Neural cell (in vitro differentiated cells): ENCODE measurements at regions not wholly inside any gene's neighbourhood (a gene's known extent, or its start where the extent isn't known, plus 50 kb on each side); places are given as distances from the start of the nearest gene placed in this dataset.
A peak's percentile ranks its signal among the peaks of the same experiment; 100 is the strongest.

Experiments used
- H2AFZ ChIP-seq: fragments of 200-600, 300-800 bp; sonication (generic), shearing (Covaris generic); 2 replicates; pipeline ENCODE4 v1.6.0; 2014; ENCODE audit warnings: low read depth, mild to moderate bottlenecking, antibody characterized with exemption, low read length, moderate library complexity
- H3F3A ChIP-seq: fragments of 200-600 bp; shearing (Covaris generic); 2 replicates; pipeline ENCODE4 v1.6.1; 2016; ENCODE audit warnings: mild to moderate bottlenecking, moderate library complexity, mixed read lengths, antibody characterized with exemption, low read length; ENCODE audit not compliant: insufficient read depth, poor library complexity, severe bottlenecking
- H3K27ac ChIP-seq: fragments of 200-600, 300-800 bp; sonication (generic), shearing (Covaris generic); 2 replicates; pipeline ENCODE4 v1.5.1; 2014; ENCODE audit warnings: mild to moderate bottlenecking, low read length, moderate library complexity
- H3K27me3 ChIP-seq: fragments of 300-800, 200-600 bp; sonication (generic), shearing (Covaris generic); 2 replicates; pipeline ENCODE4 v1.6.0; 2014; ENCODE audit warnings: mild to moderate bottlenecking, low read depth, low read length, moderate library complexity; ENCODE audit not compliant: insufficient read depth
- H3K36me3 ChIP-seq: fragments of 300-800, 200-600 bp; sonication (generic), shearing (Covaris generic); 2 replicates; pipeline ENCODE4 v1.5.1; 2014; ENCODE audit warnings: mild to moderate bottlenecking, antibody characterized with exemption, low read length, moderate library complexity; ENCODE audit not compliant: insufficient read depth
- H3K4me2 ChIP-seq: fragments of 300-800, 200-600 bp; sonication (generic), shearing (Covaris generic); 2 replicates; pipeline ENCODE4 v1.6.0; 2014; ENCODE audit warnings: mild to moderate bottlenecking, low read length
- H3K4me3 ChIP-seq: fragments of 300-800, 200-600 bp; sonication (generic), shearing (Covaris generic); 2 replicates; pipeline ENCODE4 v1.5.1; 2014; ENCODE audit warnings: mild to moderate bottlenecking, low read length, moderate library complexity
- H3K79me2 ChIP-seq: fragments of 200-600 bp; shearing (Covaris generic); replicated peaks from 2 replicates; pipeline ENCODE4 v1.6.0; 2014; ENCODE audit warnings: mild to moderate bottlenecking, low read length, moderate library complexity; ENCODE audit not compliant: insufficient read depth
- H3K9ac ChIP-seq: fragments of 300-800, 200-600 bp; sonication (generic), shearing (Covaris generic); 2 replicates; pipeline ENCODE4 v1.6.1; 2016; ENCODE audit warnings: mild to moderate bottlenecking, low read length, mixed read lengths
- H3K9me2 ChIP-seq: fragments of 200-600 bp; shearing (Covaris generic); 2 replicates; pipeline ENCODE4 v1.6.1; 2016; ENCODE audit warnings: mild to moderate bottlenecking, low read length, mixed read lengths; ENCODE audit not compliant: insufficient read depth
- H3K9me3 ChIP-seq: fragments of 200-600, 300-800 bp; sonication (generic), shearing (Covaris generic); 2 replicates; pipeline ENCODE4 v1.6.1; 2016; ENCODE audit warnings: mild to moderate bottlenecking, mixed run types, low read length, moderate library complexity, mixed read lengths
- H4K20me1 ChIP-seq: fragments of 200-600 bp; shearing (Covaris generic); 2 replicates; pipeline ENCODE4 v1.6.1; 2016; ENCODE audit warnings: mild to moderate bottlenecking, mixed run types; ENCODE audit not compliant: insufficient read depth
- EP300 ChIP-seq: fragments of 450-650 bp; conservative IDR thresholded peaks from 2 replicates; pipeline ENCODE4 v1.6.1; 2014; ENCODE audit warnings: antibody characterized with exemption, mild to moderate bottlenecking, moderate library complexity; ENCODE audit not compliant: poor library complexity, severe bottlenecking
- EZH2 ChIP-seq: fragments of 200-600, 300-800 bp; shearing (Covaris generic), sonication (generic); IDR thresholded peaks from 2 replicates; pipeline ENCODE4 v1.6.1; 2014; ENCODE audit warnings: antibody characterized with exemption, low read length, borderline replicate concordance, mild to moderate bottlenecking; ENCODE audit not compliant: insufficient read depth, poor library complexity, severe bottlenecking
- MXI1 ChIP-seq: fragments of 450-650 bp; conservative IDR thresholded peaks from 2 replicates; pipeline ENCODE4 v1.6.1; 2014; ENCODE audit warnings: antibody characterized with exemption, mild to moderate bottlenecking; ENCODE audit not compliant: poor library complexity, severe bottlenecking
- POLR2AphosphoS5 ChIP-seq: IDR thresholded peaks from 2 replicates; pipeline ENCODE4 v1.6.1; 2012
- RAD21 ChIP-seq: fragments of 450-650 bp; conservative IDR thresholded peaks from 2 replicates; pipeline ENCODE4 v1.6.1; 2014; ENCODE audit warnings: antibody characterized with exemption, mild to moderate bottlenecking, moderate library complexity
- SMC3 ChIP-seq: fragments of 450-650 bp; conservative IDR thresholded peaks from 2 replicates; pipeline ENCODE4 v1.6.1; 2014; ENCODE audit warnings: antibody characterized with exemption, mild to moderate bottlenecking, moderate library complexity; ENCODE audit not compliant: poor library complexity
- TAF1 ChIP-seq: IDR thresholded peaks from 2 replicates; pipeline ENCODE4 v1.6.1; 2012; ENCODE audit warnings: low read depth
- TF ChIP-seq, protein P1 (sequence below): IDR thresholded peaks from 2 replicates; pipeline ENCODE4 v1.6.1; 2012; ENCODE audit warnings: borderline replicate concordance
- TF ChIP-seq, protein P2 (sequence below): fragments of 450-650 bp; IDR thresholded peaks from 2 replicates; pipeline ENCODE4 v1.5.1; 2014; ENCODE audit warnings: antibody characterized with exemption, mild to moderate bottlenecking, moderate library complexity; ENCODE audit not compliant: poor library complexity, severe bottlenecking

DNA sequence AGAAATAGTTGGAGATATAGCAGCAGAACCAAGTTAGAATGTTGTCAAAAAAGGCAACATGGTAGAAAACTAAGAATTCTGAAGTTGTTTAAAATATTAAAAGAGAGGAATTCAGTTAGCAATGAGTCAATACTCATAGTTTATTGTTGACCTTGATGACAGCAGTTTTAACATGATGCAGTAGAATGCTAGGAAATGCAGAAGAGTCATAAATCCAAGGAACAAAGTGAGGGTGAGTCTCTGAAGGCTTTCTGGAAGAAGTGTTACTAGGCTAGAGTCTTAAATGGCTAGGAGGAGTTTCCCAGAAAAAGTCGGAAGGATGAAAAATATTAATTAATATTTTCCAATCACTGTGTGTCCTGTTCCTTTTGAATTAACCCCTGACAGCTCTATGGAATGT, 807.3 kb downstream of the TSN start:
- TF ChIP-seq SMC3: no peak
- no peak for TF ChIP-seq EP300
- no peak for TF ChIP-seq EZH2
- no peak for TF ChIP-seq TAF1
- no peak for TF ChIP-seq RAD21
- TF ChIP-seq, protein P1, sequence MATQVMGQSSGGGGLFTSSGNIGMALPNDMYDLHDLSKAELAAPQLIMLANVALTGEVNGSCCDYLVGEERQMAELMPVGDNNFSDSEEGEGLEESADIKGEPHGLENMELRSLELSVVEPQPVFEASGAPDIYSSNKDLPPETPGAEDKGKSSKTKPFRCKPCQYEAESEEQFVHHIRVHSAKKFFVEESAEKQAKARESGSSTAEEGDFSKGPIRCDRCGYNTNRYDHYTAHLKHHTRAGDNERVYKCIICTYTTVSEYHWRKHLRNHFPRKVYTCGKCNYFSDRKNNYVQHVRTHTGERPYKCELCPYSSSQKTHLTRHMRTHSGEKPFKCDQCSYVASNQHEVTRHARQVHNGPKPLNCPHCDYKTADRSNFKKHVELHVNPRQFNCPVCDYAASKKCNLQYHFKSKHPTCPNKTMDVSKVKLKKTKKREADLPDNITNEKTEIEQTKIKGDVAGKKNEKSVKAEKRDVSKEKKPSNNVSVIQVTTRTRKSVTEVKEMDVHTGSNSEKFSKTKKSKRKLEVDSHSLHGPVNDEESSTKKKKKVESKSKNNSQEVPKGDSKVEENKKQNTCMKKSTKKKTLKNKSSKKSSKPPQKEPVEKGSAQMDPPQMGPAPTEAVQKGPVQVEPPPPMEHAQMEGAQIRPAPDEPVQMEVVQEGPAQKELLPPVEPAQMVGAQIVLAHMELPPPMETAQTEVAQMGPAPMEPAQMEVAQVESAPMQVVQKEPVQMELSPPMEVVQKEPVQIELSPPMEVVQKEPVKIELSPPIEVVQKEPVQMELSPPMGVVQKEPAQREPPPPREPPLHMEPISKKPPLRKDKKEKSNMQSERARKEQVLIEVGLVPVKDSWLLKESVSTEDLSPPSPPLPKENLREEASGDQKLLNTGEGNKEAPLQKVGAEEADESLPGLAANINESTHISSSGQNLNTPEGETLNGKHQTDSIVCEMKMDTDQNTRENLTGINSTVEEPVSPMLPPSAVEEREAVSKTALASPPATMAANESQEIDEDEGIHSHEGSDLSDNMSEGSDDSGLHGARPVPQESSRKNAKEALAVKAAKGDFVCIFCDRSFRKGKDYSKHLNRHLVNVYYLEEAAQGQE: no peak
- no peak overlapping the region for H3K4me3 ChIP-seq
- H3K79me2 ChIP-seq: no peaks in the 10 kb centered on the region
- H3K27ac ChIP-seq: no peak overlapping the region
- H3K36me3 ChIP-seq: no peaks in the 10 kb centered on the region
- no peaks in the 10 kb centered on the region for H3K27me3 ChIP-seq
- H3F3A ChIP-seq: peaks cover 11% of the 10 kb centered on the region
- H3K4me2 ChIP-seq: no peak overlapping the region
- no peaks in the 10 kb centered on the region for H3K9me2 ChIP-seq
- H3K9ac ChIP-seq: no peak overlapping the region
- no peak overlapping the region for H2AFZ ChIP-seq
- H3K9me3 ChIP-seq: no peaks in the 10 kb centered on the region
- H4K20me1 ChIP-seq: no peaks in the 10 kb centered on the region

DNA sequence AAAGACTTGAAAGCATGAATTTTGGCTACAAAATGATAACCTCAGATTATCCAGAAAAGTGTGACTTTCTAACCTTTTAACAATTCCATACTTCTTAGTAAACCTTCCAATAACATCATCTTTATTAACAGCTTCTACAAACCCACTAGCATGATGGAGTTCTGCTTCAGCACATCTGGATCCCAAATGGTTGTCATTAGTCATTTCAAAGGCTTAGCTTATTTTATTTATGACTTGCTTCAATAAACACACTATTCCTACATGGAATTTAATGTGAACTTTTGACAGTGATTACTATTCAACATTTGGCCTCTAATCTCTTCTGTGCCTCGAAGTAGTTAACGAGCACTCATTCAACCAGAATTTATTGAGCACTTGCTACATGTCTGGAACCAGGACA, 808.3 kb downstream of the TSN start:
- Histone ChIP-seq H3K4me3 (no peak overlapping the region), H3K4me2 (no peak overlapping the region), H4K20me1 (no peaks in the 10 kb centered on the region), H3K27ac (no peak overlapping the region), H3K27me3 (no peaks in the 10 kb centered on the region), H3F3A (peaks cover 11% of the 10 kb centered on the region), H3K9me2 (no peaks in the 10 kb centered on the region), H3K9ac (no peak overlapping the region), H3K79me2 (no peaks in the 10 kb centered on the region), H2AFZ (no peak overlapping the region), H3K9me3 (no peaks in the 10 kb centered on the region), H3K36me3 (no peaks in the 10 kb centered on the region)
- TF ChIP-seq EP300 (no peak), MXI1 (no peak), TAF1 (no peak)
- TF ChIP-seq, protein P2, sequence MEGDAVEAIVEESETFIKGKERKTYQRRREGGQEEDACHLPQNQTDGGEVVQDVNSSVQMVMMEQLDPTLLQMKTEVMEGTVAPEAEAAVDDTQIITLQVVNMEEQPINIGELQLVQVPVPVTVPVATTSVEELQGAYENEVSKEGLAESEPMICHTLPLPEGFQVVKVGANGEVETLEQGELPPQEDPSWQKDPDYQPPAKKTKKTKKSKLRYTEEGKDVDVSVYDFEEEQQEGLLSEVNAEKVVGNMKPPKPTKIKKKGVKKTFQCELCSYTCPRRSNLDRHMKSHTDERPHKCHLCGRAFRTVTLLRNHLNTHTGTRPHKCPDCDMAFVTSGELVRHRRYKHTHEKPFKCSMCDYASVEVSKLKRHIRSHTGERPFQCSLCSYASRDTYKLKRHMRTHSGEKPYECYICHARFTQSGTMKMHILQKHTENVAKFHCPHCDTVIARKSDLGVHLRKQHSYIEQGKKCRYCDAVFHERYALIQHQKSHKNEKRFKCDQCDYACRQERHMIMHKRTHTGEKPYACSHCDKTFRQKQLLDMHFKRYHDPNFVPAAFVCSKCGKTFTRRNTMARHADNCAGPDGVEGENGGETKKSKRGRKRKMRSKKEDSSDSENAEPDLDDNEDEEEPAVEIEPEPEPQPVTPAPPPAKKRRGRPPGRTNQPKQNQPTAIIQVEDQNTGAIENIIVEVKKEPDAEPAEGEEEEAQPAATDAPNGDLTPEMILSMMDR: no peak

DNA sequence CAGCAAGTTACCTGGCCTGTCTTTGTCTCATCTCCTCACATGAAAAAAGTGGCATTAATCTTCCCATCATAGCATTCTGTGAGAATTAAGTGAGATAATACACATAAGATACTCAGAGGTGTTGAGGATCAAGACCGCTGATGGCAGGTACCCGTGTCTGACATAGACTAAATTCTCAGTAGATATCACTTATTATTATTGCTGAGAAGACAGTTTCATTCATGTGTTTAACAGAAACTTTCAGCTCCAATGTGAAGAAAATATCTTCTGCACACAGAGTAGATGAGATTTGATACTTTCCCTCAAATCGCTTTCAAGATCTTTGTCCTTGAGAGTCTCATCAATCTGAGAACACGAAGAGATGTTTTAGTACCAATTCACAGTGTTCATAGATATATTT, 809.4 kb downstream of the TSN start:
- Histone ChIP-seq H3K36me3 (no peaks in the 10 kb centered on the region), H3K27ac (peak overlapping the region; percentile 66), H3K9ac (no peak overlapping the region), H3K9me3 (no peaks in the 10 kb centered on the region), H3K9me2 (no peaks in the 10 kb centered on the region), H3K27me3 (no peaks in the 10 kb centered on the region), H3K4me3 (no peak overlapping the region), H2AFZ (no peak overlapping the region), H3F3A (peaks cover 11% of the 10 kb centered on the region), H4K20me1 (no peaks in the 10 kb centered on the region), H3K79me2 (no peaks in the 10 kb centered on the region), H3K4me2 (no peak overlapping the region)
- no peak for TF ChIP-seq TAF1
- no peak for TF ChIP-seq EP300
- TF ChIP-seq SMC3: no peak
- TF ChIP-seq, protein P1: no peak
- TF ChIP-seq EZH2: no peak
- no peak for TF ChIP-seq MXI1
- TF ChIP-seq RAD21: no peak
- no peak for TF ChIP-seq POLR2AphosphoS5
- TF ChIP-seq, protein P2: no peak
